Right lobe of liver (tissue), 6 donors: ENCODE measurements at regions not wholly inside any gene's neighbourhood (a gene's known extent, or its start where the extent isn't known, plus 50 kb on each side); places are given as distances from the start of the nearest gene placed in this dataset.

Source experiments
- ATAC-seq, 4 donors: fragments of 200-7000 bp; cut with Tn5 transposase; one replicate each; pipeline ENCODE4 v1.9.1; 2020; ENCODE audit warnings: mild to moderate bottlenecking in 4 of 4, moderate library complexity in 4 of 4
- DNase-seq, 3 donors: peaks; one replicate each; pipeline ENCODE4 v3.0.0-alpha.2; 2020
- H3K27ac ChIP-seq, 3 donors: fragments of 200-600 bp; one replicate each; pipeline ENCODE4 v1.8.0; 2022
- H3K27me3 ChIP-seq, 2 donors: fragments of 200-600 bp; one replicate each; pipeline ENCODE4 v1.8.0; 2022
- H3K36me3 ChIP-seq, 4 donors: fragments of 200-600 bp; sonication (generic) in 1 of 4; one replicate each; pipeline versions ENCODE4 v1.5.1 to v1.8.0; 2017 to 2022; ENCODE audit warnings: control low read depth in 1 of 4
- H3K4me1 ChIP-seq, 4 donors: fragments of 200-600 bp; sonication (generic) in 1 of 4; one replicate each; pipeline versions ENCODE4 v1.5.1 to v1.8.0; 2017 to 2022; ENCODE audit warnings: control low read depth in 1 of 4
- H3K4me3 ChIP-seq, 3 donors: fragments of 200-600 bp; one replicate each; pipeline ENCODE4 v1.8.0; 2022
- H3K9me3 ChIP-seq, 4 donors: fragments of 200-600 bp; sonication (generic) in 1 of 4; one replicate each; pipeline versions ENCODE4 v1.5.1 to v1.8.0; 2017 to 2022; ENCODE audit warnings: control low read depth in 1 of 4
- POLR2A ChIP-seq: fragments of 450-650 bp; IDR thresholded peaks from one replicate; pipeline ENCODE4 v1.6.1; 2017; ENCODE audit warnings: antibody characterized with exemption, mild to moderate bottlenecking
- WGBS: methylation state at CpG from one replicate; pipeline ENCODE4 v1.1.6; 2018; ENCODE audit warnings: low coverage, low lambda C conversion rate; ENCODE audit not compliant: insufficient coverage; ENCODE audit errors: missing lambda C conversion rate; 5-methylcytosine and 5-hydroxymethylcytosine counted together
- intact Hi-C, 2 donors: fragments of 100-400 bp; cut with DNase I; formaldehyde crosslinking; loops; one replicate each; pipeline versions ENCODE4 v1.11.2 to v1.14.1; 2022
- TF ChIP-seq, protein P1 (sequence below), 4 donors: fragments of 200-600 bp in 3 of 4; fragments of 450-650 bp in 1 of 4; IDR thresholded peaks; one replicate each; pipeline versions ENCODE4 v1.5.1 to v1.8.0; 2016 to 2022; ENCODE audit warnings: antibody characterized with exemption in 4 of 4, mild to moderate bottlenecking in 2 of 4
- donor health status: DM: no; HTN: yes; CAD: no.
- donor health status: DM: no; HTN: no; CAD: no.
- donor health status: DM: no; HTN: no; CAD: no.
- donor health status: DM: no; HTN: yes; CAD: no.
- donor health status: DM: no; HTN: yes; CAD: no.

DNA sequence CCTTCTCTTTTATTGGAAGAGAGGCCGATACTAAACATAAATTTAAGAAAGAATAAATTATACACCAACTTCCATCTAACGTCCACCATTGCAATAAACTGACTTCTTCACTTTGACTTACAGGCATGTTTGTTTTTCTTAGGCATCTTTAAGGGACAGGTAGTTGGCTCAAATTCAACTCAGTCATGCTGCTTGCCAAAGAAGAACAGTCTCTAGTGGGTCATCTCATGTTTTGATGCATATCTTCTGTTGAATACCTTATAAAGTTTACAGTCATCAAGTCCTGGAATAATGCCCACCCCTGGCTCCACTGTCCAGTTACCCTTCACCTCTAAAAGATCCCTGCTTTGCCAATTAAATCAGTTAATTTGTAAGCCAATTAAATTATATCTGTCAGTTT is 328.2 kb upstream of the GRAMD2B start:
- Histone ChIP-seq H3K4me1 (no peaks in the 10 kb centered on the region), H3K27ac (no peak overlapping the region), H3K27me3 (no peaks in the 10 kb centered on the region), H3K36me3 (no peaks in the 10 kb centered on the region), H3K4me3 (no peak overlapping the region), H3K9me3 (no peaks in the 10 kb centered on the region)
- ATAC-seq = no peak
- no peak for DNase-seq
- WGBS = 60% methylated on average over 2 of the region's 2 CpGs
- no peak for TF ChIP-seq POLR2A
- TF ChIP-seq, protein P1, sequence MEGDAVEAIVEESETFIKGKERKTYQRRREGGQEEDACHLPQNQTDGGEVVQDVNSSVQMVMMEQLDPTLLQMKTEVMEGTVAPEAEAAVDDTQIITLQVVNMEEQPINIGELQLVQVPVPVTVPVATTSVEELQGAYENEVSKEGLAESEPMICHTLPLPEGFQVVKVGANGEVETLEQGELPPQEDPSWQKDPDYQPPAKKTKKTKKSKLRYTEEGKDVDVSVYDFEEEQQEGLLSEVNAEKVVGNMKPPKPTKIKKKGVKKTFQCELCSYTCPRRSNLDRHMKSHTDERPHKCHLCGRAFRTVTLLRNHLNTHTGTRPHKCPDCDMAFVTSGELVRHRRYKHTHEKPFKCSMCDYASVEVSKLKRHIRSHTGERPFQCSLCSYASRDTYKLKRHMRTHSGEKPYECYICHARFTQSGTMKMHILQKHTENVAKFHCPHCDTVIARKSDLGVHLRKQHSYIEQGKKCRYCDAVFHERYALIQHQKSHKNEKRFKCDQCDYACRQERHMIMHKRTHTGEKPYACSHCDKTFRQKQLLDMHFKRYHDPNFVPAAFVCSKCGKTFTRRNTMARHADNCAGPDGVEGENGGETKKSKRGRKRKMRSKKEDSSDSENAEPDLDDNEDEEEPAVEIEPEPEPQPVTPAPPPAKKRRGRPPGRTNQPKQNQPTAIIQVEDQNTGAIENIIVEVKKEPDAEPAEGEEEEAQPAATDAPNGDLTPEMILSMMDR (IDR thresholded peaks at IDR 0.05) = no peak
- intact Hi-C loops = no loop called here

DNA sequence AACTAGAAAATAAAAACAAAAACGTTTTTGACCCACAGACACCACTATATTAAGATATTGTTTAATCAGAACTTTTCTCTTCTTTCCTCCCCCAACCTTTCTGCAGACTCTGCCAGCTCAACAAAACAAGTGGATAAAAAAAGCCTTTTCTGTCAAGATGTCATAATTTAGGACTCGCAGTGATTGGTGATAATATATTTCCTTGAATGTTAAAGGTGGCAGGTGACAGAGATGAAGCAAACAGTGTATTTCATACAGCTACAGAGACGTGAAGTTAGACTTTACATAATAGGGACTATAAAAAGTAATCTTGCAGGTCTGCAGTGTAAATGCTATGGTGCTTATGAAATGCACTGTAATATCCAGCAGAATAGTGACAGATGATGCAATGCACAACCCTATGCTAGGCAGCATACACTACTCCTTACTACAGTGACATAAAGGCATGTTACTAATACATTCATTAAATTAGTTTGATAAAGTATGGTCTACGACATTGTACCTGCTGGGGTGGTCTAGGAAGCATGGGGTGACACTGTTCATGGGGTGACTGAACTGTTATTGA is 326.7 kb upstream of the GRAMD2B start:
- WGBS = 51% methylated on average over 4 of the region's 4 CpGs

DNA sequence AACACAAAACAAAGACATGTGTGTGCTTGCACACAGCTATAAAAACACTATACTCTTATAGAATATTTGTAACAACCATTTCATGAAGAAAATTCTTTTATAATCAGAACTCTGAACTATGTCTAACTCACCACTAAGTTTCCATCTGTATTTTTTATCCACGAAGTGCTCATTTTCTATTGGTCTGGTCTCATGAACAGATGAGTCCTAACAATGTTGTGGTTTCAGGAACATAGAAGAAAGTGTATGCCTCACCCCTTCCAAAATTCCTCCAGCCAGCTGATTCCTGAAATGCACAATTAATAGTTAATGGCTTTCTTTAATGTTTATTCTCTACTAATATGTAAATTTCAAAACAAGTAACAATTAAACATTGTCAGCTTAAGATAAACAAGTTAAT is 325.3 kb upstream of the GRAMD2B start:
- ATAC-seq = no peak
- TF ChIP-seq POLR2A = no peak
- TF ChIP-seq, protein P1 (IDR thresholded peaks at IDR 0.05) = no peak

More for the DNA sequence above, 326.7 kb upstream of the GRAMD2B start:
- H3K4me1 ChIP-seq = no peaks in the 10 kb centered on the region
- intact Hi-C loops = no loop called here
- H3K9me3 ChIP-seq = no peaks in the 10 kb centered on the region
- ATAC-seq (no peak), DNase-seq (no peak)
- H3K36me3 ChIP-seq = no peaks in the 10 kb centered on the region
- H3K27me3 ChIP-seq = no peaks in the 10 kb centered on the region
- TF ChIP-seq, protein P1 (IDR thresholded peaks at IDR 0.05) = no peak
- no peak for TF ChIP-seq POLR2A
- H3K27ac ChIP-seq = no peak overlapping the region
- no peak overlapping the region for H3K4me3 ChIP-seq

DNA sequence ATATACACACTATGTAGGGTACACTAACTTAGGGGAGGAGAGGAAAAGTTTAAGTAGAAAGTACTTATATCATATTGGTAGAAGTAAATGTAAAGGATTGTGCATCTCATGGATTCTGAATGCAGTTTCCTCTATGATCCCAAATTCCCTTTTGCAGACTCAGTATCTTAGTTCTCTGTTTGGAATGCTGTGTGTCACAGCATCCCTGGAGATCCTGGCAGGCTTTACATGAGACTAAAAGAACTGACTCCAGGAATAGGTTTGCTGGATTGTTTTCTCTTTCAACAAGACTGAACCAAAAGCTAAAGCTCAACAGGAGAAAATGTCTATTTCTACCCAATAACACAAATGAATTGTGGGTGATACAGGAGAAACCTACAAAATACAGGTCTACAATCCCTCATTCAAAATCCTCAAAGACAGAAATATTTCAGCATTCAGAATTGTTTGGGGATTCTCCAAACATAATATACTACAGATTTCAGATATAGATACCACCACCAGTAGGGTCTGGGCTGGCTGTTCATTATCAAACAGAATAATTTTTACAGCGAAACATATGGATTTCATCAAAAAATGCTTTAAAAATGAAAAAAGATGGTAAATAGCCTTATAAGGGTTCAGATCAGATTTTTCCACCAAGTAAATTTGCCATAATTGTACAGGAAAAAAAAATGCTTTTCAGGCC is 324.7 kb upstream of the GRAMD2B start:
- Histone ChIP-seq H3K4me1 (no peaks in the 10 kb centered on the region), H3K27me3 (no peaks in the 10 kb centered on the region), H3K9me3 (no peaks in the 10 kb centered on the region), H3K27ac (no peak overlapping the region), H3K36me3 (no peaks in the 10 kb centered on the region), H3K4me3 (no peak overlapping the region)
- no peak for TF ChIP-seq POLR2A
- TF ChIP-seq, protein P1 (IDR thresholded peaks at IDR 0.05) = no peak
- ATAC-seq (no peak), DNase-seq (no peak)
- 71% methylated on average over 1 of the region's 1 CpG for WGBS
- intact Hi-C loops = no loop called here

More for the DNA sequence above, 325.3 kb upstream of the GRAMD2B start:
- Histone ChIP-seq H3K9me3 (no peaks in the 10 kb centered on the region), H3K27ac (no peak overlapping the region), H3K27me3 (no peaks in the 10 kb centered on the region), H3K4me1 (no peaks in the 10 kb centered on the region), H3K4me3 (no peak overlapping the region), H3K36me3 (no peaks in the 10 kb centered on the region)
- intact Hi-C loops = no loop called here
- WGBS = 71% methylated on average over 1 of the region's 1 CpG
- DNase-seq = no peak
